NT2/D1 (cell line): ENCODE measurements at regions not wholly inside any gene's neighbourhood (a gene's known extent, or its start where the extent isn't known, plus 50 kb on each side); places are given as distances from the start of the nearest gene placed in this dataset.
"Not testable (repeated sequence)": the region's sequence is repeated elsewhere in the genome, so short reads cannot be mapped to it uniquely, and the experiment has no call there.

Experiments
- YY1 ChIP-seq: IDR thresholded peaks from 2 replicates; pipeline ENCODE4 v1.6.1; 2011; ENCODE audit not compliant: insufficient read length, insufficient read depth
- ZNF274 ChIP-seq: IDR thresholded peaks from 2 replicates; pipeline ENCODE4 v1.6.1; 2011; ENCODE audit warnings: mild to moderate bottlenecking, low read depth, low read length

DNA sequence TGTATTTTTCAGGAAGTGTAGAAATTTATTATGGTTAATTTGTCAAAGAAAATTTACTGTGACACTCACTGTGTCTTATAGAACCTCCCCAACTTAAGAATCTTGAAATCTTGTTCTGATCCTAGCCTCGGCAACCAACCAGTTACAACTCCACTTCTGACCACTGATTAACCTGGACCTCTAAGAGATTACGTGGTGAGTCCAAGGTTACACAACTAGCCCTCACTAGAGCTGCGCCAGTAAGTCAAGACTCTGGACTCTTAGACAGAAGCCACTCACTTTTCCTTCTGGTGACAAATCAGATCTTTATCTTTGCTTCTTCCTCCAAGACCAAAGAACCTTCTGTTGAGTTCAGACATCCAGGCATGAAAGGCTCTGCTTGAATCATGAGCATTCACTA is 116.6 kb downstream of the NBPF8 start:
- TF ChIP-seq ZNF274, YY1: not testable (repeated sequence)
